ENCODE measurements at regions not wholly inside any gene's neighbourhood (a gene's known extent, or its start where the extent isn't known, plus 50 kb on each side); places are given as distances from the start of the nearest gene placed in this dataset.
"Not testable (repeated sequence)": the region's sequence is repeated elsewhere in the genome, so short reads cannot be mapped to it uniquely, and the experiment has no call there.

GRCh38 chr9:104991144-104991953 lies 63.4 kb upstream of the ABCA1 start:
- H3K36me3 ChIP-seq (ENCODE audit: control insufficient read depth, insufficient read depth, low read length), result no peaks in the 10 kb centered on the region
- no peaks in the 10 kb centered on the region for H3K9me3 ChIP-seq (ENCODE audit: control insufficient read depth, low read length)
- peaks cover 21% of the 10 kb centered on the region for H3K4me1 ChIP-seq (ENCODE audit: control insufficient read depth, insufficient read depth, low read length, poor library complexity, severe bottlenecking)
- no peaks in the 10 kb centered on the region for H3K27me3 ChIP-seq (replicated peaks; ENCODE audit: control insufficient read depth, insufficient read depth, low read length, poor library complexity, severe bottlenecking)
- peak; percentile 76 to 81 (median 80) for DNase-seq
- H3K4me3 ChIP-seq (ENCODE audit: insufficient read depth, low read depth, low read length, poor library complexity, severe bottlenecking), result peak overlapping the region; percentile 82
- H3K27ac ChIP-seq (ENCODE audit: insufficient read depth, low read length, poor library complexity, severe bottlenecking), result peak overlapping the region; percentile 95

- Histone ChIP-seq H3K9me3 (ENCODE audit: control insufficient read depth, low read length) (no peaks in the 10 kb centered on the region), H3K4me3 (ENCODE audit: insufficient read depth, low read depth, low read length, poor library complexity, severe bottlenecking) (no peak overlapping the region), H3K4me1 (ENCODE audit: control insufficient read depth, insufficient read depth, low read length, poor library complexity, severe bottlenecking) (peaks cover 21% of the 10 kb centered on the region), H3K36me3 (ENCODE audit: control insufficient read depth, insufficient read depth, low read length) (no peaks in the 10 kb centered on the region), H3K27ac (ENCODE audit: insufficient read depth, low read length, poor library complexity, severe bottlenecking) (no peak overlapping the region), H3K27me3 (replicated peaks; ENCODE audit: control insufficient read depth, insufficient read depth, low read length, poor library complexity, severe bottlenecking) (no peaks in the 10 kb centered on the region)
- DNase-seq, result no peak
Measured at GRCh38 chr9:104992659-104993058, 64.7 kb upstream of the ABCA1 start.

GRCh38 chr9:104993291-104993963 lies 65.5 kb upstream of the ABCA1 start:
- no peak for DNase-seq

GRCh38 chr9:104997536-104997935 lies 69.6 kb upstream of the ABCA1 start:
- no peaks in the 10 kb centered on the region for H3K36me3 ChIP-seq (ENCODE audit: control insufficient read depth, insufficient read depth, low read length)
- no peaks in the 10 kb centered on the region for H3K27me3 ChIP-seq (replicated peaks; ENCODE audit: control insufficient read depth, insufficient read depth, low read length, poor library complexity, severe bottlenecking)
- H3K4me3 ChIP-seq (ENCODE audit: insufficient read depth, low read depth, low read length, poor library complexity, severe bottlenecking), result no peak overlapping the region
- H3K27ac ChIP-seq (ENCODE audit: insufficient read depth, low read length, poor library complexity, severe bottlenecking), result no peak overlapping the region
- peaks cover 3% of the 10 kb centered on the region for H3K4me1 ChIP-seq (ENCODE audit: control insufficient read depth, insufficient read depth, low read length, poor library complexity, severe bottlenecking)
- H3K9me3 ChIP-seq (ENCODE audit: control insufficient read depth, low read length), result no peaks in the 10 kb centered on the region
- no peak for DNase-seq

More at GRCh38 chr9:104993291-104993963, 65.5 kb upstream of the ABCA1 start:
- H3K4me3 ChIP-seq (ENCODE audit: insufficient read depth, low read depth, low read length, poor library complexity, severe bottlenecking), result no peak overlapping the region
- peaks cover 21% of the 10 kb centered on the region for H3K4me1 ChIP-seq (ENCODE audit: control insufficient read depth, insufficient read depth, low read length, poor library complexity, severe bottlenecking)
- no peaks in the 10 kb centered on the region for H3K36me3 ChIP-seq (ENCODE audit: control insufficient read depth, insufficient read depth, low read length)
- H3K9me3 ChIP-seq (ENCODE audit: control insufficient read depth, low read length), result no peaks in the 10 kb centered on the region
- no peaks in the 10 kb centered on the region for H3K27me3 ChIP-seq (replicated peaks; ENCODE audit: control insufficient read depth, insufficient read depth, low read length, poor library complexity, severe bottlenecking)
- no peak overlapping the region for H3K27ac ChIP-seq (ENCODE audit: insufficient read depth, low read length, poor library complexity, severe bottlenecking)

DNA sequence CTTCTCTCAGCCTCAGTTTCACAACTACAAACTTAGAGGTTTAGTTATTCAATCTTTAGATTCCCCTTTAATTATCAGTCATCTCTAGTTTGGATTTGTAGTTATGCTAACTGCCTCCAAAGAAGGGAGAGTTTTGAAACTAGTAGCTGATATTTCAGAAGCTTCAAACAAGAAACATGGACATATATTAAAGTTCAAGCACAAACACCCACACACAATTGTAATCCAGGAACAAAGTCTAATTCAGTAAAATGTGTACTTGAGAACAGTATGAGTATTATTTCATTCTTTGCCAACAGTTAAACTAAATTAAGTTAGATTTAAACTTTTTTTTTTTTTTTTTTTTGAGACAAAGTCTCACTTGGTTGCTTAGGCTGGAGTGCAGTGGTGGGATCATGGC lies 71.2 kb upstream of the ABCA1 start:
- H3K9me3 ChIP-seq (ENCODE audit: control insufficient read depth, low read length), result no peaks in the 10 kb centered on the region
- H3K27ac ChIP-seq (ENCODE audit: insufficient read depth, low read length, poor library complexity, severe bottlenecking), result no peak overlapping the region
- no peak overlapping the region for H3K4me3 ChIP-seq (ENCODE audit: insufficient read depth, low read depth, low read length, poor library complexity, severe bottlenecking)
- DNase-seq, result no peak
- no peaks in the 10 kb centered on the region for H3K36me3 ChIP-seq (ENCODE audit: control insufficient read depth, insufficient read depth, low read length)
- H3K27me3 ChIP-seq (replicated peaks; ENCODE audit: control insufficient read depth, insufficient read depth, low read length, poor library complexity, severe bottlenecking), result no peaks in the 10 kb centered on the region
- H3K4me1 ChIP-seq (ENCODE audit: control insufficient read depth, insufficient read depth, low read length, poor library complexity, severe bottlenecking), result no peaks in the 10 kb centered on the region

DNA sequence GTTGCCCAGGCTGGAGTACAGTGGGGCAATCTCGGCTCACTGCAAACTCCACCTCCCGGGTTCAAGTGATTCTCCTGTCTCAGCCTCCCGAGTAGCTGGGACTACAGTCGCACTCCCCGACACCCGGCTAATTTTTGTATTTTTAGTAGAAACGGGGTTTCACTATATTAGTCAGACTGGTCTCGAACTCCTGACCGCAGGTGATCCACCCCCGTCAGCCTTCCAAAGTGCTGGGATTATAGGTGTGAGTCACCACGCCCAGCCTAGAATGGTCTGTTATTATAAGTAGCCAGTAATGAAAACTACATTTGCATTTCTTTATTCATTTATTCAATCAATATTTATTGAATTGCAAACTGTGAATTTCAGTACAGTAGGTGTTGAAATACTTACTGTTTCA lies 72.6 kb upstream of the ABCA1 start:
- H3K4me3 ChIP-seq (ENCODE audit: insufficient read depth, low read depth, low read length, poor library complexity, severe bottlenecking); H3K9me3 ChIP-seq (ENCODE audit: control insufficient read depth, low read length); H3K27ac ChIP-seq (ENCODE audit: insufficient read depth, low read length, poor library complexity, severe bottlenecking); H3K27me3 ChIP-seq (replicated peaks; ENCODE audit: control insufficient read depth, insufficient read depth, low read length, poor library complexity, severe bottlenecking); H3K36me3 ChIP-seq (ENCODE audit: control insufficient read depth, insufficient read depth, low read length); DNase-seq; H3K4me1 ChIP-seq (ENCODE audit: control insufficient read depth, insufficient read depth, low read length, poor library complexity, severe bottlenecking): not testable (repeated sequence)

DNA sequence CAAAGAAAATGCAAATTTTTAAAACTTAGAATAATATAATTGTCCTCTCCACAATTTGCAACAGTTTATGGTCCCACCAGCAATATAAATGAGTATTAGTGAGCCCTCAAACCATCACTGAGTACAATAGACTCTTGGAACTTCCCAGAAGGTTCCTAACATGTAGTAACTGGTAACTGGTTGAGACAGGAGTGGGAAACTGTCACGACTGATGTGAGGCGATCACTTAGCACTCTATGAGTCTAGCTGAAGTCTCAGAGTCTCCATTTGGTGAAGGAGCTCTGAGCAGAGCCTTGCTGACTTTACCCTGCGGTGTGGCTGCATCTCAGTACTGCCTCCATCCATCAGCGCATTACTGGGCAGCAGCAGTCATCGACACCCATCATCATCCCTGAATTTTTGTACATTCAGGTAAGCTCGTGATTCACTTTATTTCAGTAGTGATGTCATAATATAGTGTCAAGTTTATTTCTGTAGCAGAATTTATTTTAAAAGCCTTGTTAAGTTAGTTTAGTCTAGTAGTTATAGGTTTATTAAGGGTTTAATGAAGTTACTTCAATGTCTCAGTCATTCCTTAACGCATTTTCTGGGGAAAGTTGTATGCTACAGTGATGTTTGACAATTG lies 76.6 kb upstream of the ABCA1 start:
- Histone ChIP-seq H3K27ac (ENCODE audit: insufficient read depth, low read length, poor library complexity, severe bottlenecking) (no peak overlapping the region), H3K9me3 (ENCODE audit: control insufficient read depth, low read length) (no peaks in the 10 kb centered on the region), H3K27me3 (replicated peaks; ENCODE audit: control insufficient read depth, insufficient read depth, low read length, poor library complexity, severe bottlenecking) (no peaks in the 10 kb centered on the region), H3K4me1 (ENCODE audit: control insufficient read depth, insufficient read depth, low read length, poor library complexity, severe bottlenecking) (no peaks in the 10 kb centered on the region), H3K4me3 (ENCODE audit: insufficient read depth, low read depth, low read length, poor library complexity, severe bottlenecking) (no peak overlapping the region), H3K36me3 (ENCODE audit: control insufficient read depth, insufficient read depth, low read length) (no peaks in the 10 kb centered on the region)
- DNase-seq, result no peak

DNA sequence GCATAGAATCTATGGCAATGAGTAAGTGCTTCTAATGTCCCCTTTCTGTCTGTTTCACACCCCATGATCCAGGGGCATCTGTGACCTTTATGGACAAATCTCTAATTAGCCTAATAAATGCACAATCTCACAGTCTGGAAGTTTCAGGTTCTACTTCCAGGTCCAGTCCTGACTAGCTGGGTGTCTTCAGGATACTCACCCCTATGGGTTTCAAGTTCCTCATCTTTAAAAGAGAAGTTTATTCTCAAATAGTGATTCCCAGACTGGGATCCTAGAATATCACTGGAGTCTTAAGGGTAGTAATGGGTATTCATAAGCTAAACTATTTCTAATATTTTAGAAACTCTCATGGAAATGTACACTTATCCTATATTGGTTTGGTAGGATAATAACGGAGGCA lies 77.2 kb upstream of the ABCA1 start:
- DNase-seq, result no peak
- Histone ChIP-seq H3K27me3 (replicated peaks; ENCODE audit: control insufficient read depth, insufficient read depth, low read length, poor library complexity, severe bottlenecking) (no peaks in the 10 kb centered on the region), H3K4me1 (ENCODE audit: control insufficient read depth, insufficient read depth, low read length, poor library complexity, severe bottlenecking) (no peaks in the 10 kb centered on the region), H3K9me3 (ENCODE audit: control insufficient read depth, low read length) (no peaks in the 10 kb centered on the region), H3K36me3 (ENCODE audit: control insufficient read depth, insufficient read depth, low read length) (no peaks in the 10 kb centered on the region), H3K27ac (ENCODE audit: insufficient read depth, low read length, poor library complexity, severe bottlenecking) (no peak overlapping the region), H3K4me3 (ENCODE audit: insufficient read depth, low read depth, low read length, poor library complexity, severe bottlenecking) (no peak overlapping the region)

GRCh38 chr9:105006514-105006913 lies 78.6 kb upstream of the ABCA1 start:
- Histone ChIP-seq H3K27me3 (replicated peaks; ENCODE audit: control insufficient read depth, insufficient read depth, low read length, poor library complexity, severe bottlenecking) (no peaks in the 10 kb centered on the region), H3K27ac (ENCODE audit: insufficient read depth, low read length, poor library complexity, severe bottlenecking) (no peak overlapping the region), H3K4me1 (ENCODE audit: control insufficient read depth, insufficient read depth, low read length, poor library complexity, severe bottlenecking) (no peaks in the 10 kb centered on the region), H3K4me3 (ENCODE audit: insufficient read depth, low read depth, low read length, poor library complexity, severe bottlenecking) (no peak overlapping the region), H3K36me3 (ENCODE audit: control insufficient read depth, insufficient read depth, low read length) (no peaks in the 10 kb centered on the region), H3K9me3 (ENCODE audit: control insufficient read depth, low read length) (no peaks in the 10 kb centered on the region)
- no peak for DNase-seq

DNA sequence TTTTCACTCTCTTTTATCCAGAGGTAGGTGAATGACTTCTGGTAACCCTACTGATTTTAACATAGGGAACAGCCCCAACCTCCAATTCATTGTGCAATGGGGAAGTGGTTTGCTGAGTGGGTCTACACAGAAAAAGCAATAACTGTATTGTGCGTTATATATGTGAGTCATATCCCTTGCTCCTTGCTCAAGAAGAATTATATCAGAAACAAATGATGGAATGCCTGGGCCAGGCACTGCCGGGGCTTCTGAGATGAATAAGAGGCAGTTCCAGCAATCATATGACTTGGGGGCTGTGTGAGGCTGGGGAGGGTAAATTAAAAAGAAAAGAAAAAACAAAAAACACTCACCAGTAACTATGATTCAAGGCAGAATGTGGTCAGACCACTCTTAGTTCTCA lies 79.2 kb upstream of the ABCA1 start:
- Histone ChIP-seq H3K4me3 (ENCODE audit: insufficient read depth, low read depth, low read length, poor library complexity, severe bottlenecking) (no peak overlapping the region), H3K36me3 (ENCODE audit: control insufficient read depth, insufficient read depth, low read length) (no peaks in the 10 kb centered on the region), H3K9me3 (ENCODE audit: control insufficient read depth, low read length) (no peaks in the 10 kb centered on the region), H3K27me3 (replicated peaks; ENCODE audit: control insufficient read depth, insufficient read depth, low read length, poor library complexity, severe bottlenecking) (no peaks in the 10 kb centered on the region), H3K4me1 (ENCODE audit: control insufficient read depth, insufficient read depth, low read length, poor library complexity, severe bottlenecking) (no peaks in the 10 kb centered on the region), H3K27ac (ENCODE audit: insufficient read depth, low read length, poor library complexity, severe bottlenecking) (no peak overlapping the region)
- no peak for DNase-seq

Measured in effector memory CD4-positive, alpha-beta T cell (primary cell).